GM12892 (cell line): ENCODE measurements at regions not wholly inside any gene's neighbourhood (a gene's known extent, or its start where the extent isn't known, plus 50 kb on each side); places are given as distances from the start of the nearest gene placed in this dataset.

ENCODE experiments used
- POLR2A ChIP-seq: IDR thresholded peaks from 2 replicates; pipeline ENCODE4 v1.6.1; 2011; ENCODE audit warnings: low read depth, low read length, control low read depth
- POLR2AphosphoS5 ChIP-seq: IDR thresholded peaks from 2 replicates; pipeline ENCODE4 v1.6.1; 2011; ENCODE audit warnings: low read depth, low read length, control low read depth

DNA sequence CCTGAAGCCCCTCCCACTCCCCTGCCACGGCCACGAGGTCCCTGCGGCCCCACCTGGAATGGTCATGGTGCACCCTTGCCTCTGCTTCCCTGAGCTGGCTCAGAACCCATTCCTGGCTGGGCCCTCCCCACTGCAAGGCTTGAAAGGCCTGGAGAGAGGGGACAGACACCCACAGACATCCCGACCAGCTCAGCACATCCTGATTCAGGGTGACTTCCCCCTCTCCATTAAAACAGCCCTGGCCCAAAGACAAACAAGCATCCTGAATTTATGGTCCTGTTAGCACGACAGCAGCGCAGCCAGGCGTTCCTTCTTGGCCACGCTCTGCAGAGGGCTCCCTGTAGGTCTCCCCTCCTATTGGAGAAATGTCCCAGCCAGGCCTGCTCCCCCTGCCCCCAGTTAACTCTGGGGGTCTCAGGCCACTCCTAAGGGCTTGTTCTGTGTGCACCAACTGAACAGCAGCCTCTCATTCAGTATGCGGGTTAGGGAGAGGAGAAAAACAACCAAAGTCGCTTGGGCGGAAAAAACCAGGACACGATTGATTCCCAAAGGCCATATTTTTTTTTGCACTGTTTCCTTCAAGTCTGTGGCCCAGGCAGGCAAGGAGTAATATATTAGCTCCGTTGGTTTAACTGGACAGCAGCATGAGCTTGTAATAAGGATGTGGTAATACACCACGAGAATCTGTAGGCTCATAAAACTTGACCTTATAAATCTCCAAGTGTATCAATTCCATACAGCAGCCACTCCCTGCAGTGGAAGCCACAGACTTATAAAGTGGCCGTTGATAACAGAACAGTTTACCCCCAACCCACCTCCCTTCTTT, 106.7 kb upstream of the MSX1 start:
- no peak for TF ChIP-seq POLR2A
- no peak for TF ChIP-seq POLR2AphosphoS5
